Spleen (tissue), 11 donors: ENCODE measurements at regions not wholly inside any gene's neighbourhood (a gene's known extent, or its start where the extent isn't known, plus 50 kb on each side); places are given as distances from the start of the nearest gene placed in this dataset.

Experiments
- DNase-seq: peaks from one replicate; pipeline ENCODE4 v3.0.0-alpha.2; 2020
- H3K27ac ChIP-seq, 8 donors: fragments of 200-600 bp; sonication (generic) in 7 of 8; 1 replicate in 4 of 8; 2 replicates in 4 of 8; pipeline versions ENCODE4 v1.5.0 to v1.8.0; 2016 to 2021; ENCODE audit warnings: inconsistent platforms in 4 of 8, mild to moderate bottlenecking in 4 of 8, moderate library complexity in 1 of 8
- H3K27me3 ChIP-seq, 7 donors: fragments of 200-600 bp; sonication (generic) in 6 of 7; replicated peaks in 1 of 7; 1 replicate in 4 of 7; 2 replicates in 3 of 7; pipeline versions ENCODE4 v1.5.0 to v1.8.0; 2016 to 2021; ENCODE audit warnings: inconsistent platforms in 3 of 7, mild to moderate bottlenecking in 1 of 7
- H3K36me3 ChIP-seq, 6 donors: fragments of 200-600 bp; sonication (generic) in 5 of 6; 1 replicate in 4 of 6; 2 replicates in 2 of 6; pipeline versions ENCODE4 v1.5.0 to v1.8.0; 2016 to 2021; ENCODE audit warnings: inconsistent platforms in 2 of 6
- H3K4me1 ChIP-seq, 6 donors: fragments of 200-600 bp; sonication (generic) in 5 of 6; 1 replicate in 3 of 6; 2 replicates in 3 of 6; pipeline versions ENCODE4 v1.5.0 to v1.8.0; 2016 to 2021; ENCODE audit warnings: inconsistent platforms in 3 of 6
- H3K4me3 ChIP-seq, 8 donors: fragments of 200-600 bp; sonication (generic) in 7 of 8; 1 replicate in 4 of 8; 2 replicates in 4 of 8; pipeline versions ENCODE4 v1.5.0 to v1.8.0; 2016 to 2021; ENCODE audit warnings: inconsistent platforms in 4 of 8, mild to moderate bottlenecking in 4 of 8, moderate library complexity in 2 of 8
- H3K9me3 ChIP-seq, 8 donors: fragments of 200-600 bp; sonication (generic) in 7 of 8; 1 replicate in 4 of 8; 2 replicates in 4 of 8; pipeline versions ENCODE4 v1.5.0 to v1.8.0; 2016 to 2021; ENCODE audit warnings: inconsistent platforms in 4 of 8
- POLR2A ChIP-seq, 3 donors: fragments of 450-650 bp; IDR thresholded peaks; one replicate each; pipeline ENCODE4 v1.5.1; 2017; ENCODE audit warnings: antibody characterized with exemption in 3 of 3, mild to moderate bottlenecking in 1 of 3
- POLR2AphosphoS5 ChIP-seq, 3 donors: sonication (generic); formaldehyde crosslinking; IDR thresholded peaks; one replicate each; pipeline ENCODE4 v1.5.1; 2017; ENCODE audit warnings: antibody characterized with exemption in 3 of 3
- WGBS, 5 donors: extraction: QIAGEN DNeasy Blood & Tissue Kit in 3 of 5; methylation state at CpG; one replicate each; pipeline versions ENCODE4 v1.1.5 to v1.1.7; 2013 to 2018; 5-methylcytosine and 5-hydroxymethylcytosine counted together
- intact Hi-C: fragments of 100-400 bp; cut with DNase I; formaldehyde crosslinking; loops from one replicate; pipeline ENCODE4 v1.15.0; 2023; ENCODE audit warnings: low total_unique reads
- TF ChIP-seq, protein P1 (sequence below), 11 experiments: fragments of 200-600 bp in 7 of 11; fragments of 450-650 bp in 4 of 11; sonication (generic) in 4 of 11; IDR thresholded peaks in 8 of 11; conservative IDR thresholded peaks in 3 of 11; 1 replicate in 7 of 11; 2 replicates in 4 of 11; pipeline versions ENCODE4 v1.4.0 to v1.8.0; 2016 to 2021; ENCODE audit warnings: antibody characterized with exemption in 11 of 11, inconsistent platforms in 4 of 11, mild to moderate bottlenecking in 1 of 11
- donor health status: healthy with polysubstance abuse.
- donor health status: DM: no; HTN: no; CAD: no; lungs with moderate emphysema.
- donor health status: DM: no; HTN: no; CAD: no.
- donor health status: Bipolar disorder and iron deficiency.
- donor health status: healthy.
- donor health status: DM: no; HTN: no; CAD: no.
- donor health status: DM: yes; HTN: yes; CAD: no.

DNA sequence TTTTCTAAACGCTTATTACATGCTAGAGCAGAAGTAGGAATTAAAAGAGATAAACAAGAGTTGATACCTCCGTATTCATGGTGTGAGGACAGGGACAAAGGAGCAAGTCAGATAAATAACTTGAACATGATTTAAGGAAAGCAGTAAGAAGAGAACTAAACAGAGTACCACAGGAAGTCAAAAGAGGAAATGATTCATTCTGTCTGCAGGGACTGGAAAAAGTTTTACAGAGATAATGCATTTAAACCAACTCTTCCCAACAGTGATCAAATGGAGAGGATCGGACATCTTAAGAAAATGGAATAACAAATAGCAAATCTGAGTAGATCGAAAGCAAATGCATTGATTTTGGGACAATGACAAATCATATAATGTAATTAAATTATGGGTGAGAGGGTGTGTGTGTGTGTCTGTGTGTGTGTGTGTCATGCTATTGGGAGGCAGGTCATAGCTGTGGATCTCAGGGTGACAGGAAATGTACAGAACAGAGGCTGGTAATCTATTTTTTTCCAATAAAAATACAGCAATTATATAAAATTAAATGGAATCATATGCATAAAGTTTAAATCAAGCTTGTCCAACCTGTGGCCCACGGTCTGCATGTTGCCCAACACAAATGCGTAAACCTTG is 113.4 kb downstream of the MC4R start:
- TF ChIP-seq POLR2AphosphoS5 (IDR thresholded peaks at IDR 0.05) (no peak), POLR2A (IDR thresholded peaks at IDR 0.05) (no peak)
- TF ChIP-seq, protein P1, sequence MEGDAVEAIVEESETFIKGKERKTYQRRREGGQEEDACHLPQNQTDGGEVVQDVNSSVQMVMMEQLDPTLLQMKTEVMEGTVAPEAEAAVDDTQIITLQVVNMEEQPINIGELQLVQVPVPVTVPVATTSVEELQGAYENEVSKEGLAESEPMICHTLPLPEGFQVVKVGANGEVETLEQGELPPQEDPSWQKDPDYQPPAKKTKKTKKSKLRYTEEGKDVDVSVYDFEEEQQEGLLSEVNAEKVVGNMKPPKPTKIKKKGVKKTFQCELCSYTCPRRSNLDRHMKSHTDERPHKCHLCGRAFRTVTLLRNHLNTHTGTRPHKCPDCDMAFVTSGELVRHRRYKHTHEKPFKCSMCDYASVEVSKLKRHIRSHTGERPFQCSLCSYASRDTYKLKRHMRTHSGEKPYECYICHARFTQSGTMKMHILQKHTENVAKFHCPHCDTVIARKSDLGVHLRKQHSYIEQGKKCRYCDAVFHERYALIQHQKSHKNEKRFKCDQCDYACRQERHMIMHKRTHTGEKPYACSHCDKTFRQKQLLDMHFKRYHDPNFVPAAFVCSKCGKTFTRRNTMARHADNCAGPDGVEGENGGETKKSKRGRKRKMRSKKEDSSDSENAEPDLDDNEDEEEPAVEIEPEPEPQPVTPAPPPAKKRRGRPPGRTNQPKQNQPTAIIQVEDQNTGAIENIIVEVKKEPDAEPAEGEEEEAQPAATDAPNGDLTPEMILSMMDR (IDR thresholded peaks at IDR 0.05 in 8 of 11, conservative IDR thresholded peaks at IDR 0.05 in 3 of 11): no peak
- Histone ChIP-seq H3K27me3 (no peaks in the 10 kb centered on the region), H3K9me3 (no peaks in the 10 kb centered on the region), H3K4me3 (no peak overlapping the region), H3K36me3 (no peaks in the 10 kb centered on the region), H3K4me1 (no peaks in the 10 kb centered on the region), H3K27ac (no peak overlapping the region)
- intact Hi-C loops: no loop called here
- 65 to 75% (median 69%) methylated on average over 6 of the region's 6 CpGs for WGBS, 5 donors
- DNase-seq: no peak

DNA sequence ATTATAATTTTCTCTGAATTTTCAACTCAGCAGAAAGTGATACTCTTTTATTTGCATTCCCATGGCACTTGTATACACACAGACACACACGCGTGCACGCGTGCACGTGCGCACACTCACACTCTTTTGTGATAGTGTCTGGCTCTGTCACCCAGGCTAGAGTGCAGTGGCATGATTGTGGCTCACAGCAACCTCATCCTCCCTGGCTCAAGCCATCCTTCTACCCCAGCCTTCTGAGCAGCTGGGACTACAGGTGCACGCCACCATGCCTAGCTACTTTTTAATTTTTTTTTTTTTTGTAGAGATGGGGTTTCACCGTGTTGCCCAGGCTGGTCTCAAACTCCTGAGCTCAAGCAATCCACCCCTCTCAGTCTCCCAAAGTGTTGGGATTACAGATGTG is 123.2 kb downstream of the MC4R start:
- DNase-seq: no peak
- no peak overlapping the region for H3K27ac ChIP-seq
- intact Hi-C loops: no loop called here
- no peaks in the 10 kb centered on the region for H3K36me3 ChIP-seq
- no peaks in the 10 kb centered on the region for H3K27me3 ChIP-seq
- 87 to 94% (median 91%) methylated on average over 8 of the region's 8 CpGs for WGBS, 5 donors
- no peak overlapping the region for H3K4me3 ChIP-seq
- H3K4me1 ChIP-seq: no peaks in the 10 kb centered on the region
- H3K9me3 ChIP-seq: peaks cover 0 to 5% (median 0%) of the 10 kb centered on the region in 8 donors
- TF ChIP-seq POLR2A (IDR thresholded peaks at IDR 0.05) (no peak), POLR2AphosphoS5 (IDR thresholded peaks at IDR 0.05) (no peak)
- TF ChIP-seq, protein P1 (IDR thresholded peaks at IDR 0.05 in 8 of 11, conservative IDR thresholded peaks at IDR 0.05 in 3 of 11): no peak

DNA sequence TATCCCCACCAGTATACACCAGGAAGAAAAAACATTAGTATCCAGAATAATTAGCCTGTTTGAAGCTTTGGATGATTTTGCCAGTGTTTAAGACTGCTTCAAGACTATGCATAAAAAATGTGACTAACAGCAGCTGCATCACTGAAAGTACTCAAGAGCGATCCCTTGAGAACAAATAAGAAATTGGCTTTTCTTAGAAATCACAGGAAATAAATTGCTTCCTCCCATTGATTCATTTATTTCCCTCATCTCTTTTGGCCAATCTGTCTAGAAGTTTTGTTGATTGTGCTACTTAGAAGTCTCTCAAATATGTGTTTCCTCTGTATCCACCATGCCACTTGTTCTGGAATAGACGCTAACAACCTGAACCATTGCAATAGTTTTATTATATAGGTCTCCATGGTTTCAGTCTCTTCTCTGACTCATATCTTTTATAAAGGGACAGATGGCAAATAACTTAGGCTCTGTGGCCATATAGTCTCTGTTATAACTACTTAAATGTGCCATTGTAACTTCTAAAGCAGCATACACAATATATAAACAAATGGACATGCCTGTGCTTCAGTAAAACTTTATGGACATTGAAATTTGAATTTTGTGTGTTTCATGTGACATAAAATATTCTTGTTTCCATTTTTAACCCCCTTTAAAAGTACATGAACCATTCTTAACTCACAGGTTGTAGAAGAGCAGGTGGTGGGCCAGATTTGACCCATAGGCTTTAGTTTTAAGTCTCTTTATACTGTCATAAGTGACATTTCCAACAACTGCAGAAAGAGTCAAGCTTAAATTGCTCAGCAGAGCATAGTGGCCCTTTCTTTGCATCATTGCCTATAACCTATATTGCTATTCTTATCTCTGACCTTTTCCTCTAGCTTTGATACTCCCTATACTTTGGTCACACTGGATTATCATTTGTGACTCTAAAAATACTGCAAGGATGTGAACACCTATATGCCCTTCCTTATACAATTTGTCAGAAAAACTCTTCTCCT is 123.9 kb downstream of the MC4R start:
- Histone ChIP-seq H3K4me1 (no peaks in the 10 kb centered on the region), H3K27ac (peak overlapping the region in 3 of 8 donors; percentile 45 to 60 (median 55)), H3K27me3 (no peaks in the 10 kb centered on the region), H3K9me3 (peaks cover 0 to 6% (median 0%) of the 10 kb centered on the region in 8 donors), H3K4me3 (no peak overlapping the region), H3K36me3 (no peaks in the 10 kb centered on the region)
- TF ChIP-seq POLR2AphosphoS5 (IDR thresholded peaks at IDR 0.05) (no peak), POLR2A (IDR thresholded peaks at IDR 0.05) (no peak)
- TF ChIP-seq, protein P1 (IDR thresholded peaks at IDR 0.05 in 8 of 11, conservative IDR thresholded peaks at IDR 0.05 in 3 of 11): no peak
- intact Hi-C loops: no loop called here
- 53 to 72% (median 66%) methylated on average over 2 of the region's 2 CpGs for WGBS, 5 donors
- no peak for DNase-seq

DNA sequence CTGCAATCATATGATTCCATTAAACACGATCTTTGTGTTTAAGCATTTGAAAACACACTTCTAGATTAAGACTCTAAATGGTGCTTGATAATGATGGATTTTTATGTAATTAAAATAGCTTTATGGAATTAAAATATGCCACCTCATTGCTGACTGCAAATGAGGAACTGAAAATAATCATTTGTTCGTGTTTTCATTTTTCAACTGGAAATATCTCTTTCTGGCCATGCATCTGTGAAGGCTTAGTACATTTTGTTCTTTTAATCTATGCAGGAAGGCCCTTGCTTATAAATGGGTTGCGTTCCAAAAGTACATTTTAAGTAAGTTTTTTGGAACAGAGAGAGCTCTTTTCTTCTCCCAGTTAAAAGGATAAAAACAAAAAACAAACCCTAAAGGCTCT is 125.5 kb downstream of the MC4R start:
- intact Hi-C loops: no loop called here
- Histone ChIP-seq H3K27me3 (no peaks in the 10 kb centered on the region), H3K4me3 (no peak overlapping the region), H3K27ac (peak overlapping the region in 4 of 8 donors; percentile 25 to 60 (median 50)), H3K4me1 (no peaks in the 10 kb centered on the region), H3K36me3 (no peaks in the 10 kb centered on the region), H3K9me3 (peaks cover 0 to 6% (median 0%) of the 10 kb centered on the region in 8 donors)
- TF ChIP-seq, protein P1 (IDR thresholded peaks at IDR 0.05 in 8 of 11, conservative IDR thresholded peaks at IDR 0.05 in 3 of 11): no peak
- TF ChIP-seq POLR2AphosphoS5 (IDR thresholded peaks at IDR 0.05) (no peak), POLR2A (IDR thresholded peaks at IDR 0.05) (no peak)
- DNase-seq: no peak
- 31 to 39% (median 36%) methylated on average over 3 of the region's 3 CpGs for WGBS, 5 donors
